Bronchial epithelial cell (primary cell): ENCODE measurements at regions not wholly inside any gene's neighbourhood (a gene's known extent, or its start where the extent isn't known, plus 50 kb on each side); places are given as distances from the start of the nearest gene placed in this dataset.

ENCODE experiments used
- DNase-seq: peaks from one replicate; pipeline ENCODE4 v3.0.0-alpha.2; 2010; ENCODE audit warnings: low read depth
- FAIRE-seq: peaks from 2 replicates; lab custom pipeline; 2011; peaks lifted over from hg19 to GRCh38; lab: Jason Lieb, UNC
- H3K27me3 ChIP-seq: 2 replicates; pipeline ENCODE4 v1.5.1; 2011; ENCODE audit warnings: low read length; ENCODE audit not compliant: control insufficient read depth, insufficient read depth
- H3K36me3 ChIP-seq: 2 replicates; pipeline ENCODE4 v1.5.1; 2011; ENCODE audit warnings: low read length; ENCODE audit not compliant: control insufficient read depth, insufficient read depth
- H3K4me3 ChIP-seq: 2 replicates; pipeline ENCODE4 v1.5.1; 2011; ENCODE audit warnings: mild to moderate bottlenecking, low read depth, low read length, control low read depth
- CTCF ChIP-seq: IDR thresholded peaks from 2 replicates; pipeline ENCODE4 v1.5.1; 2011; ENCODE audit warnings: mild to moderate bottlenecking, moderate library complexity, low read length, control low read depth, inconsistent platforms; ENCODE audit not compliant: insufficient read depth, severe bottlenecking

- FAIRE-seq (no peak), DNase-seq (peak; percentile 64)
- H3K4me3 ChIP-seq, result peak overlapping the region; percentile 87
- peak; percentile 56 for TF ChIP-seq CTCF
- no peaks in the 10 kb centered on the region for H3K27me3 ChIP-seq
- no peaks in the 10 kb centered on the region for H3K36me3 ChIP-seq
Observed at GRCh38 chr17:81345228-81346089, 49.8 kb upstream of the BAHCC1 start.
